KMS-11 (cell line): ENCODE measurements at regions not wholly inside any gene's neighbourhood (a gene's known extent, or its start where the extent isn't known, plus 50 kb on each side); places are given as distances from the start of the nearest gene placed in this dataset.

ENCODE experiments used
- H2AFZ ChIP-seq: fragments of 200-600 bp; sonication (generic); 2 replicates; pipeline ENCODE4 v1.6.1; 2016; ENCODE audit warnings: antibody characterized with exemption, mixed run types, low read depth
- H3K27ac ChIP-seq: fragments of 200-600 bp; sonication (generic); 2 replicates; pipeline ENCODE4 v1.6.1; 2016; ENCODE audit warnings: mild to moderate bottlenecking, mixed run types
- H3K27me3 ChIP-seq: fragments of 200-600 bp; sonication (generic); 2 replicates; pipeline ENCODE4 v1.6.1; 2017; ENCODE audit warnings: mild to moderate bottlenecking, low read depth, mixed run types, moderate library complexity; ENCODE audit not compliant: insufficient read depth
- H3K36me3 ChIP-seq: fragments of 200-600 bp; sonication (generic); 2 replicates; pipeline ENCODE4 v1.6.1; 2017; ENCODE audit warnings: mild to moderate bottlenecking, mixed run types; ENCODE audit not compliant: insufficient read depth
- H3K4me1 ChIP-seq: fragments of 200-600 bp; sonication (generic); 2 replicates; pipeline ENCODE4 v1.6.1; 2016; ENCODE audit warnings: mild to moderate bottlenecking, low read depth, mixed run types; ENCODE audit not compliant: poor library complexity, severe bottlenecking
- H3K4me2 ChIP-seq: fragments of 200-600 bp; sonication (generic); 2 replicates; pipeline ENCODE4 v1.7.0; 2016; ENCODE audit warnings: mild to moderate bottlenecking, mixed run types
- H3K4me3 ChIP-seq: fragments of 200-600 bp; sonication (generic); IDR thresholded peaks from 2 replicates; pipeline ENCODE4 v1.6.1; 2017; ENCODE audit warnings: low read depth, low read length, mixed read lengths; ENCODE audit not compliant: insufficient read depth
- H3K79me2 ChIP-seq: fragments of 200-600 bp; sonication (generic); 2 replicates; pipeline ENCODE4 v1.6.1; 2016; ENCODE audit warnings: low read depth, mixed run types; ENCODE audit not compliant: insufficient read depth
- H3K9ac ChIP-seq: fragments of 200-600 bp; sonication (generic); 2 replicates; pipeline ENCODE4 v1.6.1; 2016; ENCODE audit warnings: mild to moderate bottlenecking, mixed run types
- H4K20me1 ChIP-seq: fragments of 200-600 bp; sonication (generic); 2 replicates; pipeline ENCODE4 v1.6.1; 2016; ENCODE audit warnings: mild to moderate bottlenecking, mixed run types; ENCODE audit not compliant: insufficient read depth
- TF ChIP-seq, protein P1 (sequence below): fragments of 200-600 bp; sonication (generic); conservative IDR thresholded peaks from 2 replicates; pipeline ENCODE4 v1.6.1; 2017; ENCODE audit warnings: low read depth, mild to moderate bottlenecking, antibody characterized with exemption, low read length, moderate library complexity, mixed read lengths

DNA sequence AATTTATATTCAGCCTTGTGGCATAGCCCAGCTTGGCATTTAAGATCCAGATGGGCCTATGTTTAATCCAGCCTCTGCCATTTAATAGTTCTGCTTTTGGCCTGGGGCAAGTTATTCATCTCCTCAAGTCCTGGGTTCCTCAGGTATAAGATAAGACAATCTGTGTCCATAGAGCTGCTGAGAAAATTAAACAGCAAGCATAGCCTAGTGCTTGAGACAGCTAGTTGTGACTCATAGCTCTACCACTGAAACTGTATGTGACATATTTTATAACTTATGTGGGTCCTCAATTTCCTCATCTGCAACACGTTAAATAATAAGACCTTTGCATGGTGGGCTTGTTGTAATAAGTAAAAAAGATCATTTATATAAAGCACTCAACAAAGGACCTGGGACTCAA is 53.3 kb upstream of the ATP10B start:
- H3K4me3 ChIP-seq = no peak overlapping the region
- no peaks in the 10 kb centered on the region for H3K4me1 ChIP-seq
- H3K36me3 ChIP-seq = no peaks in the 10 kb centered on the region
- H3K27me3 ChIP-seq = no peaks in the 10 kb centered on the region
- TF ChIP-seq, protein P1, sequence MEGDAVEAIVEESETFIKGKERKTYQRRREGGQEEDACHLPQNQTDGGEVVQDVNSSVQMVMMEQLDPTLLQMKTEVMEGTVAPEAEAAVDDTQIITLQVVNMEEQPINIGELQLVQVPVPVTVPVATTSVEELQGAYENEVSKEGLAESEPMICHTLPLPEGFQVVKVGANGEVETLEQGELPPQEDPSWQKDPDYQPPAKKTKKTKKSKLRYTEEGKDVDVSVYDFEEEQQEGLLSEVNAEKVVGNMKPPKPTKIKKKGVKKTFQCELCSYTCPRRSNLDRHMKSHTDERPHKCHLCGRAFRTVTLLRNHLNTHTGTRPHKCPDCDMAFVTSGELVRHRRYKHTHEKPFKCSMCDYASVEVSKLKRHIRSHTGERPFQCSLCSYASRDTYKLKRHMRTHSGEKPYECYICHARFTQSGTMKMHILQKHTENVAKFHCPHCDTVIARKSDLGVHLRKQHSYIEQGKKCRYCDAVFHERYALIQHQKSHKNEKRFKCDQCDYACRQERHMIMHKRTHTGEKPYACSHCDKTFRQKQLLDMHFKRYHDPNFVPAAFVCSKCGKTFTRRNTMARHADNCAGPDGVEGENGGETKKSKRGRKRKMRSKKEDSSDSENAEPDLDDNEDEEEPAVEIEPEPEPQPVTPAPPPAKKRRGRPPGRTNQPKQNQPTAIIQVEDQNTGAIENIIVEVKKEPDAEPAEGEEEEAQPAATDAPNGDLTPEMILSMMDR = no peak
- H3K79me2 ChIP-seq = no peaks in the 10 kb centered on the region
- H3K27ac ChIP-seq = no peak overlapping the region
- no peaks in the 10 kb centered on the region for H4K20me1 ChIP-seq
- H3K4me2 ChIP-seq = no peak overlapping the region
- H2AFZ ChIP-seq = no peak overlapping the region
- no peak overlapping the region for H3K9ac ChIP-seq

DNA sequence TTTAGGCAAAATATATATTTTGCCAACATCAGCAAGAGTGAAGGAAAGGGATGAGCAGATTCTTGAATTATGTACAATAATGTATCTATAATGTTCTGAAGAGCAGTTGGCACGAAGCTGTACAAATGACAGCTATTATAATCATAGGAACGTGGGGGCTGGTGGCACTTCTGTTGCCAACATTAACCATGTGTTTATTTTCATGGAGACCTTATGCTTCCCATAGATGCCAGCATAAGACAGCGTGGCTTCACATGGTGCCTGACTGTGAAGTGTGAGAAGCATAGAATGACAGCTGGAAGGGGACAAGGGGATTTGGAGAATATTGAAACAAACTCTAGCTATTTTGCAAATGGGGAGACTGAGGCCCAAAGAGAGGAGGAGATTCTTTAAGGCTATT is 52.6 kb upstream of the ATP10B start:
- no peaks in the 10 kb centered on the region for H3K36me3 ChIP-seq
- no peaks in the 10 kb centered on the region for H4K20me1 ChIP-seq
- H3K4me1 ChIP-seq = no peaks in the 10 kb centered on the region
- no peak overlapping the region for H3K4me3 ChIP-seq
- no peak overlapping the region for H3K9ac ChIP-seq
- no peaks in the 10 kb centered on the region for H3K79me2 ChIP-seq
- no peaks in the 10 kb centered on the region for H3K27me3 ChIP-seq
- H3K27ac ChIP-seq = no peak overlapping the region
- H2AFZ ChIP-seq = no peak overlapping the region
- no peak overlapping the region for H3K4me2 ChIP-seq
- TF ChIP-seq, protein P1 = no peak

DNA sequence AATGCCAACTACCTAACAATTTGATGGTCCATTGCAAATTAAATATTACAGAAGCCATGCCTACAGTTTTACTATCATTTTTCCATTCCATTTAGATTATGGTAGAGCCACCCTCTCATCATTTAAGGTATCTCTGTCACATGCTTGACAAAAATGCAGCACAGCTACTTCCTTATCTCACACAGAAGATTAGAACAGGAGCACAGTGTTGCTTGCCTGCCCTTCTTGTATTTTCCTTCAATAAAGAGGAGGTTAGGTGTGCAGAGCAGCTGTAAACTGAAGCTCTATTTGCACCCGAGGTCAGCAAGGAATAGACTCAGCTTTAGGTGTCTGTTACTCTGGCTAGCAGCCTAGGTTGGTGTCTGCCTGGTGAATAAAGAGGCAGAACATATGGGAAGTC is 51.5 kb upstream of the ATP10B start:
- no peak overlapping the region for H3K4me3 ChIP-seq

DNA sequence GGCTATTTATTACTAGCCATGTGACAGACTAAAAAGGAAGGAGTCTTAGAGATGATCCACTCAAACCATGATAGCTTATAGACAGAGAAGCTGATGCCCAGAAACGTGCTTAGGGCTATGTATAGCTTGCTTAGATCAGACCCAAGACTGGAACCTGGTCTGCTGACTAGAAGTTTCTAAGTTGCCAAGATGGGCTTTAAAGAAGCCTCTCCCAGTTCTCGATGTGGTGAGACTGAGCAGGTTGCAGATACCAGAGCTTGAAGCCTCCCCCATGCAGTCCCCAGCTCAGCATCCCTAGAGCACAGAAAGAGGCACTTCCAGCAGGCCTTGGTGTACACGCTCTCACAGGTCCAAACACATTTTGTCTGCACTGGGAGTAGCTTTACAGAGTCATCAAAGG is 51.1 kb upstream of the ATP10B start:
- no peak overlapping the region for H3K4me2 ChIP-seq
- no peak overlapping the region for H3K9ac ChIP-seq
- H3K27me3 ChIP-seq = no peaks in the 10 kb centered on the region
- H2AFZ ChIP-seq = no peak overlapping the region
- H3K27ac ChIP-seq = no peak overlapping the region
- H3K4me3 ChIP-seq = no peak overlapping the region
- TF ChIP-seq, protein P1 = no peak
- no peaks in the 10 kb centered on the region for H3K4me1 ChIP-seq
- no peaks in the 10 kb centered on the region for H3K36me3 ChIP-seq
- no peaks in the 10 kb centered on the region for H4K20me1 ChIP-seq
- H3K79me2 ChIP-seq = no peaks in the 10 kb centered on the region

More for the DNA sequence above, 51.5 kb upstream of the ATP10B start:
- Histone ChIP-seq H4K20me1 (no peaks in the 10 kb centered on the region), H3K27ac (no peak overlapping the region), H3K79me2 (no peaks in the 10 kb centered on the region), H3K9ac (no peak overlapping the region), H3K36me3 (no peaks in the 10 kb centered on the region), H3K27me3 (no peaks in the 10 kb centered on the region), H3K4me1 (no peaks in the 10 kb centered on the region), H3K4me2 (no peak overlapping the region), H2AFZ (no peak overlapping the region)
- TF ChIP-seq, protein P1 = no peak
